ENCODE measurements at regions not wholly inside any gene's neighbourhood (a gene's known extent, or its start where the extent isn't known, plus 50 kb on each side); places are given as distances from the start of the nearest gene placed in this dataset.
"Not testable (repeated sequence)": the region's sequence is repeated elsewhere in the genome, so short reads cannot be mapped to it uniquely, and the experiment has no call there.

DNA sequence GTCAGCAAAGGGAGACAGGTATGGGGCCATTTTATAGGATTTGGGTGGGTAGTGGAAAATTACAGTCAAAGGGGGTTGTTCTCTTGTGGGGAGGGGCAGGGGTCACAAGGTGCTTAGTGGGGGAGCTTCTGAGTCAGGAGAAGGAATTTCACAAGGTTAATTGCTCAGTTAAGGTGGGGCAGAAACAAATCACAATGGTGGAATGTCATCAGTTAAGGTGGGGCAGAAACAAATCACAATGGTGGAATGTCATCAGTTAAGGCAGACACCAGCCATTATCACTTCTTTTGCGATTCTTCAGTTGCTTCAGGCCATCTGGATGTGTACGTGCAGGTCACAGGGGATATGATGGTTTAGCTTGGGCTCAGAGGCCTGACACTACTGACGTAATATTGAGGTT is 1077.6 kb downstream of the DNAJB9 start:
- DNase-seq, result not testable (repeated sequence)

DNA sequence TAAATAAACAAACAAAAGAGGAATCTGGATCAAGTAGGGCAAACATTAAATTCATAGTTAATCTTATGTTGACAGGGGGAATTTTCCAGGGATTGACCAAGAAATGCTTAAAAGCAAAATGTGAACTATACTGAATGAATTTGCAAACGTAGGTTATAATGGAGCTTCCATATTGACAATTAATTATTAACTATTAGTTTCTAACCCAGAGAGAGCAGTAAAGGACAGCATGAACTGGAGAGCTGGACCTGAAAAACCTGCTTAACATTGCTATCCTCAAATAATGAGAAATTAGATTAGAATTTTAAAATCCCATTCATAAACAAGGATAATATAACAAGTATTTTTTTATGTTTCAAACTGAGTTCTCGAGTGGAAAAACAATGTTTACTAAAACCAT is 1089.6 kb downstream of the DNAJB9 start:
- DNase-seq, result no peak

GRCh38 chr7:109660401-109660800 is 1090.7 kb downstream of the DNAJB9 start:
- no peak for DNase-seq

DNA sequence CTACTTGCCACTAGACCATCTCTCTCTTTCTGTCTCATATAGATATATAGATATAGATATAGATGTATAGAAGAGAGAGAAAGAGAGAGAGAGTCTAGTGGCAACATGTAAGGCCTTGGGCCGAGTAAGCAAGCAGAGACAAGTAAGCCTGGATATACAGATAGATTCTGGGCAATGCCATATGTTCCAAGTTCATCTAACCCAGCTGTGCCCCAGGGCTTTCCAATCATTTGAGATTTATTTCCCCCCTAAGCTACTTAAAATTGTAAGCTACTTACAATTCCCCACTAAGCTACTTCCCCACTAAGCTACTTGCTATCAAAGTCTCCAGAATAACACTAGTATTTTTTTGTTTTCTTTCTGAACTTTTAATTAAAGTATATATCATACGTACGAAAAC is 1094.1 kb downstream of the DNAJB9 start:
- DNase-seq, result no peak

DNA sequence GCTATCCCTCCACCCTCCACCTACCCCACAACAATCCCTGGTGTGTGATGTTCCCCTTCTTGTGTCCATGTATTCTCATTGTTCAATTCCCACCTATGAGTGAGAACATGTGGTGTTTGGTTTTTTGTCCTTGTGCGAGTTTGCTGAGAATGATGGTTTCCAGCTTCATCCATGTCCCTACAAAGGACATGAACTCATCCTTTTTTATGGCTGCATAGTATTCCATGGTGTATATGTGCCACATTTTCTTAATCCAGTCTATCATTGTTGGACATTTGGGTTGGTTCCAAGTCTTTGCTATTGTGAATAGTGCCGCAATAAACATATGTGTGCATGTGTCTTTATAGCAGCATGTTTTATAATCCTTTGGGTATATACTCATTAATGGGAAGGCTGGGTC is 1117.6 kb downstream of the DNAJB9 start:
- DNase-seq, result not testable (repeated sequence)

- DNase-seq, result not testable (repeated sequence)
Measured at GRCh38 chr7:109692613-109693012, 1122.9 kb downstream of the DNAJB9 start.

- no peak for DNase-seq
Measured at GRCh38 chr7:109694149-109695071, 1124.7 kb downstream of the DNAJB9 start.

- no peak for DNase-seq
Measured at GRCh38 chr7:109695419-109695818, 1125.7 kb downstream of the DNAJB9 start.

GRCh38 chr7:109696723-109697122 is 1127.0 kb downstream of the DNAJB9 start:
- no peak for DNase-seq

DNA sequence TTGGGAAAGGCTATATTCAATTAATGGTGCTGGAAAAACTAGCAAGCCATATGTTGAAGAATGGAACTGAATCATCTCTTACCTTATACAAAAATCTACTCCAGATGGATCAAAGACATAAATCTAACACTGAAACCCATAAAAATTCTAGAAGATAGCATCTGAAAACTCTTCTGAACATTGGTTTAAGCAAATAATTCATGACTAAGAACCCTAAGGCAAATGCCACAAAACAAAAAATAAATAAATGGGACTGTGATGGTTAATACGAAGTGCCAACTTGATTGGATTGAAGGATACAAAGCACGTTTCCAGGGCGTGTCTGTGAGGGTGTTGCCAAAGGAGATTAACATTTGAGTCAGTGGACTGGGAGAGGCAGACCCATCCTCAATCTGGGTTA is 1130.0 kb downstream of the DNAJB9 start:
- no peak for DNase-seq

- DNase-seq, result no peak
Measured at GRCh38 chr7:109713366-109713765, 1143.7 kb downstream of the DNAJB9 start.

- DNase-seq, result not testable (repeated sequence)
Measured at GRCh38 chr7:109719359-109719758, 1149.7 kb downstream of the DNAJB9 start.

GRCh38 chr7:109734601-109735000 is 1164.9 kb downstream of the DNAJB9 start:
- no peak for DNase-seq

DNA sequence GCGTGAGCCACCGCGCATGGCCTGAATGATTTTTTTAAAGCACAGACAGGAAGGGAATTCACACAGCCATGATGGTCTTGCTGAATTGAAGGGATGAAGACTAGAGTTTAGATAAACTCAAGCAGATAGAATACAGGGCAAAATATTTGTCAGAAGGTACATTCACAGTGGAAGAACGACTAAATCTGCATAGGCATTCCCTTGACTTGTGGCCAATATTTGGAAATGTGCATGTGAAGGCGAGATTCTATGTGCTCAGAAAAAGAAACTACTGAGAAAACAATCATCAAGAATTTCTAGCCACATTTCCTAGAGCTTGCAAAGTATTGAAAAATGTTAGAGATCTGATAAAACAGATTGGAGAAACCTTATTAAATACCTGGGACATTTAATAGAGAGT is 1166.2 kb downstream of the DNAJB9 start:
- DNase-seq, result no peak

DNA sequence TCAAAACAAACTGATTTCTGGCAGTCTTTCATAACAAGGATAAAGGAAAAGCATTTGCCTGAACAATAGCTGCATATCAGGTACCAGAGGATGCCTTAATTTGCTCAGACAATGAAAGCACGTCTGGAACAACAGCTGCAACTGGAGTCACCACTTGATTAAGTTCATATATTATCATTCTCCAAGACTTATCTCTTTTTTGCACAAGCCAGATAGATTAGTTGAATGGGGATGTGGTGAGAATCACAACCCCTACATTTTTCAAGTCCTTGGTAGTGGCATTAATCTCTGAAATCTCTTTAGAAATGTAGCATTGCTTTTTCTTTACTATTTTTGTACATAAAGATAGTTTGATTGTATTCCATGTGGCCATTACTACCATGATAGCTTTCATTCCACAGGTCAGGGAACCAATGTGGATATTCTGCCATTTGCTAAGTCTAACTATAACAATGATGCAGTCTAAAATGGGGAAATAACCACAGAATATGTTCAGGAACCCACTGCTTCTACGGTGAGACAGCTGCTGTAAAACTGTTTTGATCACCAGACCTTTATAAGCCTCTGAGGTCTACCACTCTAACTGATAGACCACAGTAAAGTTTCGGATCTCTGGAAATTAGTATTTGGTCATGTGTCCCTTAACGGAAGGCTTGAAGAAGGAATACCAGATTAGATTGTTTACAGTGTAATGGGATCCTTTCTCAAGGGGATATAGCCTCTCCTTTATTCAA is 1176.2 kb downstream of the DNAJB9 start:
- no peak for DNase-seq

- DNase-seq, result no peak
Measured at GRCh38 chr7:109751241-109751640, 1181.6 kb downstream of the DNAJB9 start.

- no peak for DNase-seq
Measured at GRCh38 chr7:109752068-109752467, 1182.4 kb downstream of the DNAJB9 start.

DNA sequence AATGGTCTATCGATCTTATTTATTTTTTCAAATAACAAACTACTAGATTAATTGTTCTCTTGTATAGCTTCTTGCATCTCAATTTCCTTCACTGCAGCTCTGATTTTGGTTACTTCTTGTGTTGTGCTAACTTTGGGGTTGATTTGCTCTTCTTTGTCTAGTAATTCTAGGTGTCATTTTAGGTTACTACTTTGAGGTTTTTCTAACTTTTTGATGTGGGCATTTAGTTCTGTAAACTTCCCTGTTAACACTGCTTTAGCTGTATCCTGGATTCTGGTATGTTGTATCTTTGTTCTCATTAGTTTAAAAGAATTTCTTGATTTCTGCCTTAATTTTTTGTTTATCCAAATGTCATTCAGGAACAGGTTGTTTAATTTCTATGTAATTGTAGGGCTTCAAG is 1188.0 kb downstream of the DNAJB9 start:
- no peak for DNase-seq

- DNase-seq, result no peak
Measured at GRCh38 chr7:109763611-109764010, 1193.9 kb downstream of the DNAJB9 start.

DNA sequence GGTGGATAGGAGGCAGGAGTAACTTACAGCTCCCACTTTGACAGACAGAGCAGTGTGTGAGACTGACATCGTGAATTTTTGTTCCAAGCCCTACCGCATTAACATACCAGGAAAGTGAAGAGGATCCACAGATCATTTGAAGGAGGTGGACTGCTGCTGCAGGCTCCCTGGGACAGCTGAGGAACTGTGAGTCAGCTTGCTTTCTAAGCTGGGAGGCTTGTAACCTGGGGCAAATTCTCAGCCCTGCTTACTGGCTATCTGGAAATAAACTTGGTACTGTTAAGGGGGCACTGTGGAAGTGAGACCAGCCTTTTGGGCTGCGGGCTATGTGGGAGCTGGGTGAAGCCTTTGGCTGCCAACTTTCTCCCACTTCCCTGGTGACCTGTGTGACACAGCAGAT is 1202.5 kb downstream of the DNAJB9 start:
- no peak for DNase-seq

- no peak for DNase-seq
Measured at GRCh38 chr7:109782806-109783205, 1213.1 kb downstream of the DNAJB9 start.

GRCh38 chr7:109806548-109806947 is 1236.9 kb downstream of the DNAJB9 start:
- no peak for DNase-seq

- no peak for DNase-seq
Measured at GRCh38 chr7:109821156-109821555, 1251.5 kb downstream of the DNAJB9 start.

- DNase-seq, result no peak
Measured at GRCh38 chr7:109834851-109835250, 1256.1 kb upstream of the LRRN3 start.

All from stimulated activated CD4-positive, alpha-beta T cell treated with anti-CD3 and anti-CD28 coated beads, Interleukin-4, amount 100 ng/mL, for 1 hour (primary cell).